Keratinocyte (primary cell): ENCODE measurements at regions not wholly inside any gene's neighbourhood (a gene's known extent, or its start where the extent isn't known, plus 50 kb on each side); places are given as distances from the start of the nearest gene placed in this dataset.

Experiments used
- DNase-seq: peaks from one replicate; pipeline ENCODE4 v3.0.0-alpha.2; 2011; ENCODE audit warnings: low read depth, missing footprints, low spot score
- FAIRE-seq: peaks from 2 replicates; lab custom pipeline; 2011; peaks lifted over from hg19 to GRCh38; lab: Jason Lieb, UNC
- H2AFZ ChIP-seq: 2 replicates; pipeline ENCODE4 v1.6.0; 2012; ENCODE audit warnings: low read length, control low read depth, inconsistent platforms; ENCODE audit not compliant: control insufficient read depth
- H3K27ac ChIP-seq: 2 replicates; pipeline ENCODE4 v1.5.1; 2011; ENCODE audit warnings: low read length; ENCODE audit not compliant: control insufficient read depth, insufficient read depth
- H3K27me3 ChIP-seq: 3 replicates; pipeline ENCODE4 v1.6.0; 2011; ENCODE audit warnings: low read length; ENCODE audit not compliant: control insufficient read depth, insufficient read depth; ENCODE audit errors: extremely low read depth
- H3K36me3 ChIP-seq, 2 experiments: 2 replicates in 1 of 2; 3 replicates in 1 of 2; pipeline ENCODE4 v1.5.1; 2011; ENCODE audit warnings: low read length in 2 of 2, mild to moderate bottlenecking in 1 of 2; ENCODE audit not compliant: control insufficient read depth in 2 of 2, insufficient read depth in 2 of 2; ENCODE audit errors: extremely low read depth in 1 of 2
- H3K4me1 ChIP-seq: 3 replicates; pipeline ENCODE4 v1.5.1; 2011; ENCODE audit warnings: low read length; ENCODE audit not compliant: control insufficient read depth, insufficient read depth; ENCODE audit errors: extremely low read depth
- H3K4me2 ChIP-seq: 3 replicates; pipeline ENCODE4 v1.6.0; 2011; ENCODE audit warnings: low read depth, low read length; ENCODE audit not compliant: control insufficient read depth, insufficient read depth; ENCODE audit errors: extremely low read depth
- H3K4me3 ChIP-seq, 3 experiments: fragments of 200-600 bp in 1 of 3; sonication (generic) in 1 of 3; 2 replicates in 2 of 3; 3 replicates in 1 of 3; pipeline ENCODE4 v1.5.1; 2011 to 2016; ENCODE audit warnings: low read length in 3 of 3, mild to moderate bottlenecking in 3 of 3, control low read depth in 2 of 3, inconsistent platforms in 1 of 3, low read depth in 1 of 3, mixed read lengths in 1 of 3, mixed run types in 1 of 3, moderate library complexity in 1 of 3; ENCODE audit not compliant: control insufficient read depth in 2 of 3, insufficient read depth in 2 of 3; ENCODE audit errors: extremely low read depth in 1 of 3
- H3K79me2 ChIP-seq: 2 replicates; pipeline ENCODE4 v1.6.0; 2012; ENCODE audit warnings: low read length; ENCODE audit not compliant: control insufficient read depth, insufficient read depth
- H3K9ac ChIP-seq: 3 replicates; pipeline ENCODE4 v1.6.0; 2011; ENCODE audit warnings: low read length; ENCODE audit not compliant: control insufficient read depth, insufficient read depth; ENCODE audit errors: extremely low read depth
- H3K9me1 ChIP-seq: 3 replicates; pipeline ENCODE4 v1.6.0; 2011; ENCODE audit warnings: low read length; ENCODE audit not compliant: control insufficient read depth, insufficient read depth; ENCODE audit errors: extremely low read depth
- H3K9me3 ChIP-seq: 2 replicates; pipeline ENCODE4 v1.5.1; 2012; ENCODE audit warnings: low read depth, low read length; ENCODE audit not compliant: control insufficient read depth
- H4K20me1 ChIP-seq: 3 replicates; pipeline ENCODE4 v1.6.0; 2011; ENCODE audit warnings: low read length; ENCODE audit not compliant: control insufficient read depth, insufficient read depth; ENCODE audit errors: extremely low read depth
- EZH2 ChIP-seq: IDR thresholded peaks from one replicate; pipeline ENCODE4 v1.6.1; 2012; ENCODE audit warnings: inconsistent platforms, mild to moderate bottlenecking, low read length, moderate library complexity
- dilution Hi-C: fragments of 300-500 bp; cut with MboI; formaldehyde crosslinking; loops from one replicate; pipeline ENCODE4 v1.7.0; 2020; ENCODE audit warnings: low sequenced_read_pairs; ENCODE audit not compliant: extremely low pct_ligation_motif_present
- TF ChIP-seq, protein P1 (sequence below), 3 experiments: IDR thresholded peaks in 1 of 3; conservative IDR thresholded peaks in 1 of 3; optimal IDR thresholded peaks in 1 of 3; 2 replicates in 2 of 3; 3 replicates in 1 of 3; pipeline versions ENCODE3 to v1.5.1; 2011; ENCODE audit warnings: low read length in 3 of 3, mild to moderate bottlenecking in 3 of 3, moderate library complexity in 2 of 3, control low read depth in 1 of 3, inconsistent platforms in 1 of 3; ENCODE audit not compliant: insufficient read depth in 2 of 3; ENCODE audit errors: extremely low read depth in 1 of 3

DNA sequence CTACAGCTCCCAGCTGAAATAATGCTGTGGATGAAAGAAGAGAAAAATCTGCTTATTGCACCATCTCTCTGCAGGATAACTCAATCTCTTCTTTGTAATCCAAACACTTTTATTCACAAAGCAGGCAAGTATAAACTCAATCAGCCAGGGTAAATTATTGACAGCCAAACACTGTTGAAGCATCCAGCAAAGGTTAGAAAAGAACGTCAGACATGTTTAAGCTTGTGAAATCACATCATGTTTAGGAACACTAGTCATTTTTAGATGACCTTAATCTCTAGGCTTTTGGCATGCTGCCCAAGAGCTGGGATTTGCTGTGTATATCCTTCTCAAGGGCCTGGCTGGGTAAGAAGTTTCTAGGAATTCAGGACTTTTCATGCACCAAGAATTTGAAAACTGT lies 1148.1 kb upstream of the FANCL start:
- dilution Hi-C loops = no loop called here
- H3K4me3 ChIP-seq = no peak overlapping the region
- H3K9me1 ChIP-seq = no peaks in the 10 kb centered on the region
- no peak overlapping the region for H3K4me2 ChIP-seq
- TF ChIP-seq, protein P1, sequence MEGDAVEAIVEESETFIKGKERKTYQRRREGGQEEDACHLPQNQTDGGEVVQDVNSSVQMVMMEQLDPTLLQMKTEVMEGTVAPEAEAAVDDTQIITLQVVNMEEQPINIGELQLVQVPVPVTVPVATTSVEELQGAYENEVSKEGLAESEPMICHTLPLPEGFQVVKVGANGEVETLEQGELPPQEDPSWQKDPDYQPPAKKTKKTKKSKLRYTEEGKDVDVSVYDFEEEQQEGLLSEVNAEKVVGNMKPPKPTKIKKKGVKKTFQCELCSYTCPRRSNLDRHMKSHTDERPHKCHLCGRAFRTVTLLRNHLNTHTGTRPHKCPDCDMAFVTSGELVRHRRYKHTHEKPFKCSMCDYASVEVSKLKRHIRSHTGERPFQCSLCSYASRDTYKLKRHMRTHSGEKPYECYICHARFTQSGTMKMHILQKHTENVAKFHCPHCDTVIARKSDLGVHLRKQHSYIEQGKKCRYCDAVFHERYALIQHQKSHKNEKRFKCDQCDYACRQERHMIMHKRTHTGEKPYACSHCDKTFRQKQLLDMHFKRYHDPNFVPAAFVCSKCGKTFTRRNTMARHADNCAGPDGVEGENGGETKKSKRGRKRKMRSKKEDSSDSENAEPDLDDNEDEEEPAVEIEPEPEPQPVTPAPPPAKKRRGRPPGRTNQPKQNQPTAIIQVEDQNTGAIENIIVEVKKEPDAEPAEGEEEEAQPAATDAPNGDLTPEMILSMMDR (optimal IDR thresholded peaks at IDR 0.05 in 1 of 3, IDR thresholded peaks at IDR 0.05 in 1 of 3, conservative IDR thresholded peaks at IDR 0.05 in 1 of 3; ENCODE audit: extremely low read depth in 1 of 3, insufficient read depth in 2 of 3, low read length in 3 of 3) = no peak
- TF ChIP-seq EZH2 = no peak
- H3K27me3 ChIP-seq = no peaks in the 10 kb centered on the region
- peak; percentile 15 for DNase-seq
- H4K20me1 ChIP-seq = no peaks in the 10 kb centered on the region
- FAIRE-seq = peak; percentile 85
- H3K9ac ChIP-seq = no peak overlapping the region
- H3K4me1 ChIP-seq = peaks cover 7% of the 10 kb centered on the region
- H2AFZ ChIP-seq = no peak overlapping the region
- no peak overlapping the region for H3K27ac ChIP-seq
- no peaks in the 10 kb centered on the region for H3K79me2 ChIP-seq
- no peaks in the 10 kb centered on the region for H3K9me3 ChIP-seq
- H3K36me3 ChIP-seq = no peaks in the 10 kb centered on the region

- H3K79me2 ChIP-seq = no peaks in the 10 kb centered on the region
- no peak for FAIRE-seq
- H3K27me3 ChIP-seq = no peaks in the 10 kb centered on the region
- no peak overlapping the region for H3K27ac ChIP-seq
- H3K4me3 ChIP-seq = no peak overlapping the region
- no peaks in the 10 kb centered on the region for H4K20me1 ChIP-seq
- no peak overlapping the region for H3K9ac ChIP-seq
- peaks cover 7% of the 10 kb centered on the region for H3K4me1 ChIP-seq
- H3K9me3 ChIP-seq = no peaks in the 10 kb centered on the region
- H3K4me2 ChIP-seq = no peak overlapping the region
- no peak overlapping the region for H2AFZ ChIP-seq
- no peaks in the 10 kb centered on the region for H3K36me3 ChIP-seq
- H3K9me1 ChIP-seq = no peaks in the 10 kb centered on the region
- dilution Hi-C loops = no loop called here
- no peak for TF ChIP-seq EZH2
- TF ChIP-seq, protein P1 (optimal IDR thresholded peaks at IDR 0.05 in 1 of 3, IDR thresholded peaks at IDR 0.05 in 1 of 3, conservative IDR thresholded peaks at IDR 0.05 in 1 of 3; ENCODE audit: extremely low read depth in 1 of 3, insufficient read depth in 2 of 3, low read length in 3 of 3) = no peak
- DNase-seq = no peak
Measured at GRCh38 chr2:59385971-59386370, 1144.8 kb upstream of the FANCL start.
